Fibroblast of skin of right quadriceps (primary cell): ENCODE measurements at regions not wholly inside any gene's neighbourhood (a gene's known extent, or its start where the extent isn't known, plus 50 kb on each side); places are given as distances from the start of the nearest gene placed in this dataset.
A peak's percentile ranks its signal among the peaks of the same experiment; 100 is the strongest.

Experiments used
- DNase-seq: peaks from one replicate; pipeline ENCODE4 v3.0.0-alpha.2; 2013

DNA sequence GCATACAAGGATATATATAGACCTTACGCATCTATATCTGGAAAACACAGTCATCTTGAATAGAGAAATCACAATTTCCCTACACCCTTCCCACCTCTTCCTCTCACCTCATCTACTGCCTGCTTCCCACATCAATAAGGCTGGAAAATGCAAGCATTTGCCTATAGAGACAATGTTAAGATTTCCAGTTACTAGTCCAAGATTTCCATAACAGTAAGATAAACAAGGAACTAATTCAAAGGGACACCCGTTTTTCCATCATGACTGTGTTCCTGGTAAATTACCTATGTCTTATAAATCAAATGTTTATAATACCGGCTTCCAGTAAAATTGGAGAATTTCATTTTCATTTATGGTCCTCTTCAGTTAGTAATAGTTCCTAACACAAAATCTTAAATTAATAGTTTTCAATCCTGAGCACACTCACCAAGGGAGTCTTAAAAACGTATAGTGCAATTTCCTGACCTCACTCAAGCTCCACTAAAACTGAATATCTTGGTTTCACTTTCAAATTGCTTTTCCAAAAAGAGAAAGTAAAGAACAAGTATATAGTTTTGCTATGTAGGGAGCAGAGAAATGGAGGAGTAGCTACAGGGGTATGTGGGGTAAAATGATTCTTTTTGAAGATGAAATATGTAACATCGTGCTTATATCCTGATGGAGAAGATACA lies 398.7 kb downstream of the PLPP3 start:
- no peak for DNase-seq

GRCh38 chr1:56179543-56179942 lies 399.8 kb downstream of the PLPP3 start:
- DNase-seq, result no peak

DNA sequence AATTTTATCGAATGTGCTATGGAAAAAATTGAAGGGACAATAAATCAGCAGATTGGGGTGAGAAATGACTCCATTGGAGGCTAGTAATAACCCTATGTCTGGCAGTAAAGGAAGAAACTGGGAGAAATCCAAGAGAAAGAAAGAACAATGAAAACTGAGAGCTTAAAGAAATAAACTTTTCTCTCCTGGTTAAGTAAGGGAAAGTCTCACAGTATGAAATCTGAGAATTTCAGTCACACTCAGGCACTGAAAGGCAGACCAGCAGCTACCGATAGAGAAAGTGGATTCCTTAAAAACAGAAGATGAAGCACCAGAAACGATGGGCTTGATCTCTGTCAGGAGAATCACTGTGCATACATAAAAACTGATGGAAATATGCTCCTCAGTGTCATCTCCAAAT lies 404.2 kb downstream of the PLPP3 start:
- no peak for DNase-seq

GRCh38 chr1:56174176-56174885 lies 405.0 kb downstream of the PLPP3 start:
- no peak for DNase-seq

- DNase-seq, result no peak
These were observed 405.6 kb downstream of the PLPP3 start for GRCh38 chr1:56173736-56174135.

DNA sequence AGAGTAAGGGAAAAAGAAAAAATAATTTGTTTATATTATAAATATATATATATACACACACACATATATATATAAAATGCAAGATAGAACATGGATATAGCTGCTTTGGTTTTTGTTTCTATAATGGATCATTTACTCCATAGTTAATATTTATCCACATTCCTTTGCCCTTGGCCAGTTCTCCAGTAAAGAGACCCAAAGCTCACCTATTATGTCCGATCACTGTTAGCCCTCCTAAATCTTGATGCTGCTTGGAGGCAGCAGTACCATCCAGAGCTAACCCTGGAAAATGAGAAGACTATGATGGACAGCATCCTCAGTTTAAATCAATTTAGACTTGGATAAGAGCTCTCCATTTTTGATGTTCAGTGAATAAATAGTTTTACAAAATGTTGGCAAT lies 407.7 kb downstream of the PLPP3 start:
- DNase-seq, result no peak

DNA sequence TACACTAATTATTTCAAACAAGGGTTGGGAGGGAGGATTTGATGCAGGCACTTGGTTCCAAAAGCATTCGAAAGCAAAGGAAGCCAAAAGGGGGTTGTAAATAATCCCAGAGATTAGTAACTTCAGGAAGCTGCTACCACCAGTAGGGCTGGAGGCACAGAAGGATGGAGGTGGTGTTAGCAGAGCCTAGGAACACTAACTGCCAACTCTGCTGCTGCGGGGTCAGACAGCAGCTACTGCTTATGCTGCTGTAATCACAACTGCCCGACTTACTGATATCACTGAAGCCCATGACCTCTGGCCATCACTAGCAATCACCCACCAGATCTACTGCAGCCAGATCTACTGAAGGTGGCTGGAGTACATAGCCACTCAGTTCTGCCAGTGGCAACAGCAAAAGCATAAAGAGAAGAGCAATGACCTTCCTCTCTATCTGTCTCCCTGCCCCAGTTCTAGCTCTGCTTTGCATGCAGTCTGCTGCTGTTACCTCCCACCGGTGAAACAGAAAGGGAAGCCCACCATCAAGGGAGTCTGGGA lies 408.5 kb downstream of the PLPP3 start:
- DNase-seq, result no peak

DNA sequence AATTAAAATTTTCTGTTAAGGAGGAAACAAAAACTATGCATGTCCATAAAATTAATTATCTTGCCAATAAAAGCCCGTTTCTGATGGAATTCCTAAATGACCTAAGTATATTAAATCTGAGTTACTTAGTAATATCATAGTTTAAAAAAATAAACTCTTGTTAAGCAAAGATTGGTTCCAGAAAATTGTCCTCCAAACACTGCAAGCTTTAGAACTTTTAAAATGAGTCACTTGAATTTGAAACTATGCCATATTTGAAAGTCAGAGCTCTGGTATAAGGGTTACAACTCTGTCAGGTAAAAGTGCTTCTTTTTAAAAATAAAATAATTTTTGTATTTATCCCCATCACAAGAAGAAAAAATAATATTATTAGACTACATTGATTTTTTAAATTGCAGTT lies 409.5 kb downstream of the PLPP3 start:
- peak; percentile 49 for DNase-seq

- no peak for DNase-seq
These were observed 411.2 kb downstream of the PLPP3 start for GRCh38 chr1:56168176-56168575.

DNA sequence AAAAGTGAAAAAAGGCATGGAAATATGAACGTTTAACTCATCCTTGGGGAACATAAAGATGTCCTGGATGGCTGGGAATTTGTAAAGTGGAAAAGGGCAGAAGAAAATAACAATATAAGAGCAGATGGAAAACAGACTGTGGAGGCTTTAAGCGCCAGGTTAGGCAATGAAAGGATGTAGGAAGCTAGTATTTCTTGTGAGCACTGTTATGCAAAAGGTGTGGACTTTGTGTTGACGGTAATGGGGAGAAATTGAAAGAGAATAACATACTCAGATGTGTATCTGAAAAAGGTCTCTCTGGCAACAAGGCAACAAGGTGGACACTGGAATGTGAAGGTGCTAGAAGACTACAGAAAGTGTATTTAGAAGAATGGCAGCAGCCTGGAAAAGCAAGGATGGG lies 411.8 kb downstream of the PLPP3 start:
- DNase-seq, result no peak

GRCh38 chr1:56160773-56161315 lies 418.5 kb downstream of the PLPP3 start:
- DNase-seq, result no peak

DNA sequence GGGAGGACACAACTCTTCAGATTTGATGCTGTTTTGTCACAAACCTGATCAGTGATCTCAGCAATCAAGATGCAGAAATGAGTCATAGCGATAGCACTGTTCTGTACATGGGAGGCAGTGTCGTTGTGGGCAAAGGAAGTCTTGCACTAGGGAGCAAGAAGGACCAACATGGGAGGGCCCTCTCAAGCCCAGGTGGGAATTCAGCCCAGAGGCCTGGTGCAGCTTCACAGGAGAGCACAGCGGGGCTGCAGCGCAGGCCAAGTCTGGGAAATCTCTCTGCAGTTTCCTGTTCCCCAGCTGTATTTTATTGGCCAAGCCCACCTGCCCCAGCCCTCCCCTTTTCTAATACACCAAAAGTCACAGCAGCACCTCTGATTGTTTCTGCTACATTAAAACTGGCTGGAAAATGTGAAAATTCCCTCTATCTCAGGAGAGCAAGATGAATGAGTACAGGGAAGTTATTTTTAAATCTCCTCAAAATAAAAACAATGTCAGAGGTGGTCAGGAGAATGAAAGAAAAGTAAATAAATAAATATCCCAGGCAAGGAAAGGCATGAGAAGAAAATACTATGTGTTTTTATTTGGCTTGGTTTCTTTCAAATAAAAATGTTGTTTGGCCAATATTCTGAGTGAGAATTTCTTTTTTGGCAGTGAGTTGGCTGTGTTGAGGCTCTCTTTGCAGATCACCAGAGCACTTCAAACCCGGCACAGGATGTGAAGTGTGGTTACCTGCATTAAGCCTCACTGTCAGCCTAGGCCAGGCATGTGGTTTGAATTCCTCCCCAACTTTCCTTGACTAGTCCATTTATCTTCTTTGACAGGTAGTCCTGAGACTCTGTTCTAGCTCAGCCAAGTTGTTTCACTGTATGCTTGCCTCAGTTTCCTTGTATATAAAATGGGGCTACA lies 422.1 kb downstream of the PLPP3 start:
- no peak for DNase-seq

- DNase-seq, result no peak
These were observed 426.1 kb downstream of the PLPP3 start for GRCh38 chr1:56153276-56153675.

- no peak for DNase-seq
These were observed 426.7 kb downstream of the PLPP3 start for GRCh38 chr1:56152635-56153034.

- no peak for DNase-seq
These were observed 428.0 kb downstream of the PLPP3 start for GRCh38 chr1:56151402-56151801.

- no peak for DNase-seq
These were observed 428.7 kb downstream of the PLPP3 start for GRCh38 chr1:56150441-56151215.

DNA sequence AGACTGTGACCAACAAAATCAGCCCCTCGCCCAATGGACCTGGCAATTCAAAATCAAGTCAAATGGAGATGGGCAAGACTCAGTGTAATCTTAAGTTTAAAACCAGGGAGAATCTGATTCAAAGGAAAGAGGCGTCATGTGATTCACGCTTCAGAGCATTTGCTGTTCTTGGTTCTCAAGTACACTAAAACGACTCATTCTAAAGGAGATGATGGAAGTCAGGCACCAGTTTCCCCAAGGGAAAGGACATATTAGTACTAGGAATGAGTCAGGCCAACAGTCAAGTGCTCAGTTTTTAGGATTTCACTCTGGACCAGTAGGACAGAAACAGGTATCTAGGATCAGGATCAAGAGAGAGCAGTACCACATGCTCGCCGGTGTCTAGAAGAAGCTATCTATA lies 429.6 kb downstream of the PLPP3 start:
- DNase-seq, result peak; percentile 52

DNA sequence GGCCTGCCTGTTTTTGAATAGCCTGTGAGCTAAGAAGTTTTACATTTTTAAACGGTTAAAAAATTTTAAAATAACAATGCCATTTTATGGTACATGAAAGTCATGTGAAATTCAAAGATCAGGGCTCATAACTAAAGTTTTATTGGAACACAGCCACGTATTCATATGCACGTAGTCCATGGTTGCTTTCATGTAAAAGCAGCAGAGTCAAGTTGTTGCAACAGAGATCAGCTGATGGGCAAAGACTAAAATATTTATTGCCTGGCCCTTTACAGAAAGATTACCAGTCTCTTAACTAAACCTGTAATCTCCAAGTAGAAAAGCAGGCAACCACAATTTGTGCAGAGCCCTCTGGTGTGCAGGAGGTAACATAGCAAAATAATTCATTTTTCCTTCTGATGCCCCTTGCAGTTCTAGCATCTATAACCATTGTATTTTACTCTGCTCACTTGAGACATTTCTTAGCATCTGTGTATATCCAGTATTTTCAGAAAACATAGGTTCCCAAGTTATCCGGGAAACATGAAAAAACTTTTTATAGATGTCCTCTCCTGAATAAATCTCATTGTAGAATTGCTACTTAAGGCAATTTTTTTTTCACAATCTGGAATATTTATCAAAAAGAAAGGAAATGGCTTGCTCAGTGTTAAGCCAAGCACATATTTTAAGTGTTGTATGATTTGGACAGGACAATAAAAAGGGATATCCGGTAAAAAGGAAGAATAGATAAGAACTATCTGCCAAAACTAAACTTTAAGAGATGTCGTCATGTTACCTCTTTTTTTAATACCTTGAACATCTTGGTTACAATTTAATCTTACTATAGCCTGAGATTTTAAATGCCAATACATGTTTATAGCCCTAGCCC lies 430.8 kb downstream of the PLPP3 start:
- no peak for DNase-seq

GRCh38 chr1:56147459-56147858 lies 431.9 kb downstream of the PLPP3 start:
- DNase-seq, result no peak

DNA sequence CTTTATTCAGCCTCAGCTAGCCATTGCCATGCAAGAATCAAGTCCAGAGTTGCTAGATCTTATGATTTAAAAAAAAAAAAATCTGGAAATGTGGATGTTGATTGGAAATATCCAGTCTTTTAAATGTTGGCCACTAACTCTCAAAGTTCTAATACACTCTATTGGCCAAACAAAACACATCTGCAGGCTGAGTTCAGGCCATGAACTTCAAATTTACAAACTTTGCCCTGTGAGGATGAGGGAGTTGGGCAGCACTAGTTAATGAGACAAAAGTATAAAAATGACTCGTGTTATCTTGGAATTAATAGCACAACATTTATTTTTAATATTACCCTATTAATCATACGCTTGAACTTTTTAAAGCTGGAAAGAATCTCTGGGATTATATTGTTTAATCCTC lies 432.3 kb downstream of the PLPP3 start:
- DNase-seq, result no peak

- DNase-seq, result peak; percentile 45
These were observed 432.9 kb downstream of the PLPP3 start for GRCh38 chr1:56146449-56146848.
